A549 (cell line): ENCODE measurements at regions not wholly inside any gene's neighbourhood (a gene's known extent, or its start where the extent isn't known, plus 50 kb on each side); places are given as distances from the start of the nearest gene placed in this dataset.

ENCODE experiments used
- CBX8 ChIP-seq: fragments of 200-600 bp; sonication (generic); IDR thresholded peaks from 2 replicates; pipeline ENCODE4 v1.6.1; 2016
- CEBPB ChIP-seq, 2 experiments: fragments of >200 bp in 1 of 2; sonication (Bioruptor Twin) in 1 of 2; formaldehyde crosslinking in 1 of 2; IDR thresholded peaks; 2 replicates each; pipeline ENCODE4 v1.6.1; 2012 to 2016
- CHD2 ChIP-seq: fragments of 150-350 bp; IDR thresholded peaks from 2 replicates; pipeline ENCODE4 v1.6.1; 2014; ENCODE audit warnings: low read length; ENCODE audit not compliant: partially characterized antibody
- EP300 ChIP-seq, 2 experiments: fragments of >200 bp; sonication (Bioruptor Twin); formaldehyde crosslinking; IDR thresholded peaks; 2 replicates in 1 of 2; 3 replicates in 1 of 2; pipeline ENCODE4 v1.6.1; 2016 to 2017
- POLR2AphosphoS2 ChIP-seq: conservative IDR thresholded peaks from 2 replicates; pipeline ENCODE4 v1.6.1; 2012; ENCODE audit warnings: low read length, improper control_type of control experiment, inconsistent platforms
- RFX5 ChIP-seq: fragments of 450-650 bp; IDR thresholded peaks from 2 replicates; pipeline ENCODE4 v1.7.1; 2014; ENCODE audit warnings: antibody characterized with exemption, mild to moderate bottlenecking, moderate library complexity
- TF ChIP-seq, protein P1 (sequence below): IDR thresholded peaks from 2 replicates; pipeline ENCODE4 v1.6.1; 2012
- TF ChIP-seq, protein P2 (sequence below): fragments of >200 bp; sonication (Bioruptor Twin); formaldehyde crosslinking; IDR thresholded peaks from 3 replicates; pipeline ENCODE4 v1.5.1; 2016
- TF ChIP-seq, protein P3 (sequence below): fragments of 450-650 bp; IDR thresholded peaks from 2 replicates; pipeline ENCODE4 v1.6.1; 2014; ENCODE audit warnings: antibody characterized with exemption
- TF ChIP-seq, protein P4 (sequence below): fragments of 250-450 bp; sonication (Bioruptor Pico); IDR thresholded peaks from 2 replicates; pipeline ENCODE4 v1.5.0; 2021; ENCODE audit warnings: mild to moderate bottlenecking, moderate library complexity, borderline replicate concordance

DNA sequence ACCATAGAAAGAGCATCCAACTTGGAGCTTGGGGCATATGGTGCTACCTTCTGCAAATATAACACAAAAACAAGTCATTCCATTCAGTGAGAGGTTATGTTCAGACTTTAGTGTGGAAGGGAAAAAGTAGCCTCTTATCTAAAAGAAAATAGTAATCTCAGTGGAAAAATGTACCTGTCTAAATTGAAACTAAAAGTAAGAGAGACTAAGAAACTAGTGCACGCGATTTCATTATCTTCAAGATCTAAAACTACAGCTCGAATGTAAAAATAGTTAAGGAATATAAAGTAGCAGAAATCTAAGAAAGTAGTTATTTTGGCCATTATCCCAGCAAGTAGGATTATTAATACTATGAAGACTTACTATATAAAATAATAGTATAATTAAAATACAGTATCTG is 233.0 kb upstream of the PPP1R3A start:
- TF ChIP-seq, protein P1, sequence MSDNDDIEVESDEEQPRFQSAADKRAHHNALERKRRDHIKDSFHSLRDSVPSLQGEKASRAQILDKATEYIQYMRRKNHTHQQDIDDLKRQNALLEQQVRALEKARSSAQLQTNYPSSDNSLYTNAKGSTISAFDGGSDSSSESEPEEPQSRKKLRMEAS = no peak
- TF ChIP-seq POLR2AphosphoS2 (no peak), CHD2 (no peak), RFX5 (no peak), CEBPB (IDR thresholded peaks at IDR 0.05) (no peak), EP300 (IDR thresholded peaks at IDR 0.05) (no peak), CBX8 (no peak)
- TF ChIP-seq, protein P2, sequence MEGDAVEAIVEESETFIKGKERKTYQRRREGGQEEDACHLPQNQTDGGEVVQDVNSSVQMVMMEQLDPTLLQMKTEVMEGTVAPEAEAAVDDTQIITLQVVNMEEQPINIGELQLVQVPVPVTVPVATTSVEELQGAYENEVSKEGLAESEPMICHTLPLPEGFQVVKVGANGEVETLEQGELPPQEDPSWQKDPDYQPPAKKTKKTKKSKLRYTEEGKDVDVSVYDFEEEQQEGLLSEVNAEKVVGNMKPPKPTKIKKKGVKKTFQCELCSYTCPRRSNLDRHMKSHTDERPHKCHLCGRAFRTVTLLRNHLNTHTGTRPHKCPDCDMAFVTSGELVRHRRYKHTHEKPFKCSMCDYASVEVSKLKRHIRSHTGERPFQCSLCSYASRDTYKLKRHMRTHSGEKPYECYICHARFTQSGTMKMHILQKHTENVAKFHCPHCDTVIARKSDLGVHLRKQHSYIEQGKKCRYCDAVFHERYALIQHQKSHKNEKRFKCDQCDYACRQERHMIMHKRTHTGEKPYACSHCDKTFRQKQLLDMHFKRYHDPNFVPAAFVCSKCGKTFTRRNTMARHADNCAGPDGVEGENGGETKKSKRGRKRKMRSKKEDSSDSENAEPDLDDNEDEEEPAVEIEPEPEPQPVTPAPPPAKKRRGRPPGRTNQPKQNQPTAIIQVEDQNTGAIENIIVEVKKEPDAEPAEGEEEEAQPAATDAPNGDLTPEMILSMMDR = no peak
- TF ChIP-seq, protein P3, sequence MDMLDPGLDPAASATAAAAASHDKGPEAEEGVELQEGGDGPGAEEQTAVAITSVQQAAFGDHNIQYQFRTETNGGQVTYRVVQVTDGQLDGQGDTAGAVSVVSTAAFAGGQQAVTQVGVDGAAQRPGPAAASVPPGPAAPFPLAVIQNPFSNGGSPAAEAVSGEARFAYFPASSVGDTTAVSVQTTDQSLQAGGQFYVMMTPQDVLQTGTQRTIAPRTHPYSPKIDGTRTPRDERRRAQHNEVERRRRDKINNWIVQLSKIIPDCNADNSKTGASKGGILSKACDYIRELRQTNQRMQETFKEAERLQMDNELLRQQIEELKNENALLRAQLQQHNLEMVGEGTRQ = no peak
- TF ChIP-seq, protein P4, sequence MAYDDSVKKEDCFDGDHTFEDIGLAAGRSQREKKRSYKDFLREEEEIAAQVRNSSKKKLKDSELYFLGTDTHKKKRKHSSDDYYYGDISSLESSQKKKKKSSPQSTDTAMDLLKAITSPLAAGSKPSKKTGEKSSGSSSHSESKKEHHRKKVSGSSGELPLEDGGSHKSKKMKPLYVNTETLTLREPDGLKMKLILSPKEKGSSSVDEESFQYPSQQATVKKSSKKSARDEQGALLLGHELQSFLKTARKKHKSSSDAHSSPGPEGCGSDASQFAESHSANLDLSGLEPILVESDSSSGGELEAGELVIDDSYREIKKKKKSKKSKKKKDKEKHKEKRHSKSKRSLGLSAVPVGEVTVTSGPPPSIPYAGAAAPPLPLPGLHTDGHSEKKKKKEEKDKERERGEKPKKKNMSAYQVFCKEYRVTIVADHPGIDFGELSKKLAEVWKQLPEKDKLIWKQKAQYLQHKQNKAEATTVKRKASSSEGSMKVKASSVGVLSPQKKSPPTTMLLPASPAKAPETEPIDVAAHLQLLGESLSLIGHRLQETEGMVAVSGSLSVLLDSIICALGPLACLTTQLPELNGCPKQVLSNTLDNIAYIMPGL (CRISPR knock-in tag) = no peak
